ENCODE measurements at regions not wholly inside any gene's neighbourhood (a gene's known extent, or its start where the extent isn't known, plus 50 kb on each side); places are given as distances from the start of the nearest gene placed in this dataset.

DNA sequence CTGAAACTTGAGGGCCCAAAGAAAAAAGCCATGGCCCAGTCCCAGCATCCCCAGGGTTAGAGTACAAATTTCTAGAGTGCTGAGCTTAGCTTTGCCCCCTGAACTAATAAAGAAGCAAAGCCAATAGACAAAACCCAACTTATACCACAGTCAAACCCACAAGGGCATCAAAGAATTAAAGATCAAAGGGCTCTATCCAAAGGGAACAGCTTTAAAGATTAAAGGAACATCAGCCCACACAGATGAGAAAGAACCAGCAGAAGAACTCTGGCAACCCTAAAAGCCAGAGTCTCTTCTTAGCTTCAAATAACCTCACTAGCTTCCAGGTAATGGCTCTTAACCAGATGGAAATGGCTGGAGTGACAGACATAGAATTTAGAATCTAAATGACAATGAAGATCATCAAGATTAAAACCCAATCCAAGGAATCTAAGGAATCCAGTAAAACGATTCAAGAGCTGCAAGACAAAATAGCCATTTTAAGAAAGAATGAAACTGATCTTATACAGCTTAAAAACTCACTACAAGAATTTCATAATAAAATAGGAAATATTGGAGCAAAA, 93.9 kb downstream of the YIPF5 start:
- Histone ChIP-seq H4K20me1 (ENCODE audit: low read length) (no peaks in the 10 kb centered on the region), H3F3A (ENCODE audit: low read length, unreplicated experiment) (no peaks in the 10 kb centered on the region), H3K4me2 (ENCODE audit: low read length) (no peak overlapping the region), H3K79me2 (ENCODE audit: low read length) (no peaks in the 10 kb centered on the region), H3K4me3 (ENCODE audit: low read length) (no peak overlapping the region), H3K27ac (ENCODE audit: low read length) (no peak overlapping the region), H3K36me3 (ENCODE audit: low read depth, low read length) (no peaks in the 10 kb centered on the region), H3K9me3 (ENCODE audit: low read length) (no peaks in the 10 kb centered on the region), H3K4me1 (ENCODE audit: insufficient read depth, low read length) (peaks cover 15% of the 10 kb centered on the region), H3K27me3 (ENCODE audit: low read length) (no peaks in the 10 kb centered on the region), H3K9me2 (replicated peaks; ENCODE audit: low read length) (no peaks in the 10 kb centered on the region), H3K9ac (ENCODE audit: low read length) (no peak overlapping the region), H2AFZ (ENCODE audit: low read length) (no peak overlapping the region)
- intact Hi-C loops (cut with micrococcal nuclease) = no loop called here
- no peak for TF ChIP-seq CTCF (conservative IDR thresholded peaks at IDR 0.05; ENCODE audit: low read depth, low read length)
- TF ChIP-seq EZH2phosphoT487 (IDR thresholded peaks at IDR 0.05; ENCODE audit: borderline replicate concordance, low read length) = no peak
- no peak for TF ChIP-seq EZH2 (IDR thresholded peaks at IDR 0.05; ENCODE audit: low read length, unreplicated experiment)
- CTCF ChIA-PET = no interaction called here
- POLR2A ChIA-PET (ENCODE audit: unreplicated experiment) = no interaction called here
- ATAC-seq = no peak
- BruUV-seq (replicated peaks) = no TSS peak
- no peak for DNase-seq

DNA sequence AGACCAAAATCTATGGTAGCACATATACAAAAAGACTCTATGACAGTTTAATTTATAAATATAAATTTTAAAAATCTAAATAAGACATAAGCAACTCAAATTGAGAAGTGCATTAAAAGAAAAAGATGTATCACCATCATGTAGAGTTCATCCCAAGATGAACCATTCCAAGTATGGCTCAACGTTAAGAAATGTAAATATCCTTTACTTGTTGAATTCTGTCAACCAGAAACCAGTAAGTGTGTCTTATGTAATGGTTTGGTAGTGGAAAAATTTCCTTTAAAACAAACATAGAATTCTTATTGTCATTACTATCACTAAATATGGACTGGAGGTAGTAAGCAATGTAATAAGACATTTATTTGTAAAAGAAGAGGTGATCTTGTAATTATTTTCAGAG, 87.3 kb downstream of the YIPF5 start:
- Histone ChIP-seq H3K36me3 (ENCODE audit: low read depth, low read length) (no peaks in the 10 kb centered on the region), H3K4me3 (ENCODE audit: low read length) (no peak overlapping the region), H3K4me2 (ENCODE audit: low read length) (no peak overlapping the region), H3K27ac (ENCODE audit: low read length) (no peak overlapping the region), H3K27me3 (ENCODE audit: low read length) (no peaks in the 10 kb centered on the region), H3F3A (ENCODE audit: low read length, unreplicated experiment) (no peaks in the 10 kb centered on the region), H3K4me1 (ENCODE audit: insufficient read depth, low read length) (no peaks in the 10 kb centered on the region), H4K20me1 (ENCODE audit: low read length) (no peaks in the 10 kb centered on the region), H3K9me2 (replicated peaks; ENCODE audit: low read length) (no peaks in the 10 kb centered on the region), H3K9me3 (ENCODE audit: low read length) (no peaks in the 10 kb centered on the region), H2AFZ (ENCODE audit: low read length) (no peak overlapping the region), H3K9ac (ENCODE audit: low read length) (no peak overlapping the region), H3K79me2 (ENCODE audit: low read length) (no peaks in the 10 kb centered on the region)
- intact Hi-C loops (cut with micrococcal nuclease) = no loop called here
- no TSS peak for BruUV-seq (replicated peaks)
- ChIA-PET CTCF (no interaction called here), POLR2A (ENCODE audit: unreplicated experiment) (no interaction called here)
- DNase-seq (no peak), ATAC-seq (no peak)
- TF ChIP-seq EZH2 (IDR thresholded peaks at IDR 0.05; ENCODE audit: low read length, unreplicated experiment) (no peak), CTCF (conservative IDR thresholded peaks at IDR 0.05; ENCODE audit: low read depth, low read length) (no peak), EZH2phosphoT487 (IDR thresholded peaks at IDR 0.05; ENCODE audit: borderline replicate concordance, low read length) (no peak)

DNA sequence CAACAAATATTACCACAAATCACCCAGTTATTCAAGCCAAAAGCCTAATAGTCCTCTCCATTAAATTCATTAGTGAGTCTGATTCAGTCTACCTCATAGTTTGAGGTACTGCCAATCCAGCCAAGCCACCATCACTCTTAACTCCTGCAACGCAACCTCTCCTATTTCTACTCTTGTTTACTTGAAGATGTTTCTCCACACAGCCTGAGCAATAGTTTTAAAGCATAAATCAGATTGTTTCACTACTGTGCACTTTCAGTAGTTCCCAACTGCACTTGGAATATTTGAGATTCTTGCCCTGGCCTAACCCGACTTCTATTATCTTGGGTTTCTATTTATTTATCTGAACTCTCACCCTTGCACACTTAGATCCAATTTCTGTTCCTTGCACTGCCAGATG, 85.5 kb downstream of the YIPF5 start:
- BruUV-seq (replicated peaks) = no TSS peak
- H2AFZ ChIP-seq (ENCODE audit: low read length) = no peak overlapping the region
- POLR2A ChIA-PET (ENCODE audit: unreplicated experiment) = no interaction called here
- H3K36me3 ChIP-seq (ENCODE audit: low read depth, low read length) = no peaks in the 10 kb centered on the region
- H3F3A ChIP-seq (ENCODE audit: low read length, unreplicated experiment) = no peaks in the 10 kb centered on the region
- DNase-seq (no peak), ATAC-seq (no peak)
- no peaks in the 10 kb centered on the region for H3K27me3 ChIP-seq (ENCODE audit: low read length)
- no peak overlapping the region for H3K4me2 ChIP-seq (ENCODE audit: low read length)
- H3K9me3 ChIP-seq (ENCODE audit: low read length) = no peaks in the 10 kb centered on the region
- CTCF ChIA-PET = no interaction called here
- no peaks in the 10 kb centered on the region for H4K20me1 ChIP-seq (ENCODE audit: low read length)
- no peaks in the 10 kb centered on the region; the same call in 1 of the 2 replicates for H3K4me1 ChIP-seq (ENCODE audit: insufficient read depth, low read length)
- no peak for TF ChIP-seq EZH2 (IDR thresholded peaks at IDR 0.05; ENCODE audit: low read length, unreplicated experiment)
- intact Hi-C loops (cut with micrococcal nuclease) = no loop called here
- H3K4me3 ChIP-seq (ENCODE audit: low read length) = no peak overlapping the region
- H3K9me2 ChIP-seq (replicated peaks; ENCODE audit: low read length) = no peaks in the 10 kb centered on the region
- no peak overlapping the region for H3K9ac ChIP-seq (ENCODE audit: low read length)
- no peaks in the 10 kb centered on the region for H3K79me2 ChIP-seq (ENCODE audit: low read length)
- no peak overlapping the region for H3K27ac ChIP-seq (ENCODE audit: low read length)

All from PC-3 (cell line).